H1 (cell line): ENCODE measurements at regions not wholly inside any gene's neighbourhood (a gene's known extent, or its start where the extent isn't known, plus 50 kb on each side); places are given as distances from the start of the nearest gene placed in this dataset.

ENCODE experiments used
- CTCF ChIA-PET: fragments of 300-600 bp; sonication (Branson Sonifier 250); formaldehyde crosslinking; loops from one replicate; lab custom pipeline; 2021; ENCODE audit not compliant: partially characterized antibody; lab: Charles Lee
- POLR2A ChIA-PET: fragments of 300-600 bp; sonication (Branson Sonifier 250); formaldehyde crosslinking; loops from one replicate; lab custom pipeline; 2021; ENCODE audit warnings: inconsistent platforms; ENCODE audit not compliant: partially characterized antibody; lab: Charles Lee
- DNase-seq, 2 experiments: peaks; one replicate each; pipeline versions ENCODE4 v3.0.0 to v3.0.0-alpha.2; 2010 to 2022; ENCODE audit warnings: low spot score in 2 of 2, low read depth in 1 of 2, mixed read lengths in 1 of 2
- FAIRE-seq: peaks from 2 replicates; lab custom pipeline; 2011; peaks lifted over from hg19 to GRCh38; lab: Jason Lieb, UNC
- H2AFZ ChIP-seq: 2 replicates; pipeline ENCODE4 v1.8.1; 2012; ENCODE audit warnings: low read length, inconsistent platforms
- H2AK5ac ChIP-seq: 2 replicates; pipeline ENCODE4 v1.6.1; 2013; ENCODE audit warnings: low read depth, low read length
- H2BK120ac ChIP-seq: replicated peaks from 2 replicates; pipeline ENCODE3; 2013; ENCODE audit warnings: low read depth, low read length, inconsistent platforms
- H2BK12ac ChIP-seq: 2 replicates; pipeline ENCODE4 v1.6.1; 2013; ENCODE audit warnings: low read depth, low read length
- H2BK15ac ChIP-seq: 2 replicates; pipeline ENCODE4 v1.6.1; 2013; ENCODE audit warnings: low read length
- H2BK20ac ChIP-seq: 2 replicates; pipeline ENCODE4 v1.6.1; 2013; ENCODE audit warnings: low read length
- H2BK5ac ChIP-seq: 2 replicates; pipeline ENCODE4 v1.6.1; 2013; ENCODE audit warnings: low read depth, low read length
- H3K14ac ChIP-seq: 2 replicates; pipeline ENCODE4 v1.6.1; 2013; ENCODE audit warnings: inconsistent platforms; ENCODE audit not compliant: insufficient read length
- H3K18ac ChIP-seq: 2 replicates; pipeline ENCODE4 v1.6.1; 2013; ENCODE audit warnings: low read length; ENCODE audit errors: extremely low read depth
- H3K23ac ChIP-seq: 2 replicates; pipeline ENCODE4 v1.6.1; 2013; ENCODE audit warnings: inconsistent platforms; ENCODE audit not compliant: insufficient read length
- H3K23me2 ChIP-seq: 2 replicates; pipeline ENCODE4 v1.6.1; 2013; ENCODE audit warnings: low read depth, low read length
- H3K27ac ChIP-seq: 2 replicates; pipeline ENCODE4 v1.6.1; 2011; ENCODE audit warnings: low read depth, low read length, inconsistent platforms
- H3K27me3 ChIP-seq, 4 experiments: replicated peaks in 1 of 4; 1 replicate in 1 of 4; 2 replicates in 3 of 4; pipeline versions ENCODE4 v1.6.1 to v1.8.1; 2011 to 2013; ENCODE audit warnings: low read length in 3 of 4, mild to moderate bottlenecking in 3 of 4, inconsistent platforms in 2 of 4, mixed read lengths in 2 of 4, moderate library complexity in 1 of 4; ENCODE audit not compliant: control insufficient read depth in 3 of 4, insufficient read depth in 3 of 4; ENCODE audit errors: extremely low read depth in 1 of 4
- H3K36me3 ChIP-seq, 4 experiments: 2 replicates each; pipeline versions ENCODE4 v1.6.1 to v1.8.1; 2011 to 2013; ENCODE audit warnings: mild to moderate bottlenecking in 4 of 4, low read length in 3 of 4, moderate library complexity in 2 of 4, control low read depth in 1 of 4, inconsistent platforms in 1 of 4; ENCODE audit not compliant: insufficient read depth in 4 of 4, control insufficient read depth in 2 of 4
- H3K4ac ChIP-seq: replicated peaks from 2 replicates; pipeline ENCODE3; 2013; ENCODE audit warnings: low read length, low read depth, mixed read lengths, inconsistent platforms; ENCODE audit not compliant: insufficient read length
- H3K4me1 ChIP-seq, 4 experiments: replicated peaks in 1 of 4; 1 replicate in 1 of 4; 2 replicates in 3 of 4; pipeline versions ENCODE4 v1.6.1 to v1.8.1; 2011 to 2013; ENCODE audit warnings: low read length in 3 of 4, inconsistent platforms in 2 of 4, mixed read lengths in 1 of 4; ENCODE audit not compliant: insufficient read depth in 4 of 4, control insufficient read depth in 3 of 4
- H3K4me2 ChIP-seq, 2 experiments: 2 replicates each; pipeline versions ENCODE4 v1.6.1 to v1.8.1; 2011 to 2013; ENCODE audit warnings: low read depth in 2 of 2, low read length in 2 of 2, control low read depth in 1 of 2, inconsistent platforms in 1 of 2, mild to moderate bottlenecking in 1 of 2; ENCODE audit not compliant: insufficient read depth in 1 of 2
- H3K4me3 ChIP-seq, 4 experiments: fragments of 200-600, 300-600 bp in 1 of 4; sonication (generic), shearing (Covaris generic), sonication (Bioruptor Twin) in 1 of 4; 2 replicates each; pipeline versions ENCODE4 v1.5.1 to v1.8.1; 2011 to 2016; ENCODE audit warnings: low read length in 4 of 4, low read depth in 3 of 4, control low read depth in 2 of 4, inconsistent platforms in 2 of 4, mild to moderate bottlenecking in 2 of 4, mixed read lengths in 1 of 4, moderate library complexity in 1 of 4; ENCODE audit not compliant: insufficient read depth in 2 of 4; ENCODE audit errors: extremely low read depth in 1 of 4
- H3K56ac ChIP-seq: replicated peaks from 2 replicates; pipeline ENCODE3; 2013; ENCODE audit warnings: low read depth, mild to moderate bottlenecking, mixed read lengths, low read length, inconsistent platforms; ENCODE audit not compliant: insufficient read length
- H3K79me1 ChIP-seq: 2 replicates; pipeline ENCODE4 v1.6.1; 2013; ENCODE audit warnings: low read depth, low read length, control low read depth
- H3K79me2 ChIP-seq, 2 experiments: 2 replicates each; pipeline versions ENCODE4 v1.6.1 to v1.8.1; 2012 to 2013; ENCODE audit warnings: low read length in 2 of 2, mild to moderate bottlenecking in 2 of 2, inconsistent platforms in 1 of 2; ENCODE audit not compliant: insufficient read depth in 2 of 2, control insufficient read depth in 1 of 2
- H3K9ac ChIP-seq, 4 experiments: replicated peaks in 1 of 4; 1 replicate in 1 of 4; 2 replicates in 3 of 4; pipeline versions ENCODE4 v1.6.1 to v1.8.1; 2011 to 2013; ENCODE audit warnings: low read depth in 3 of 4, low read length in 3 of 4, control low read depth in 2 of 4, mild to moderate bottlenecking in 2 of 4, moderate library complexity in 2 of 4, inconsistent platforms in 1 of 4; ENCODE audit errors: extremely low read depth in 1 of 4
- H3K9me3 ChIP-seq, 2 experiments: 2 replicates each; pipeline versions ENCODE4 v1.6.1 to v1.8.1; 2012 to 2013; ENCODE audit warnings: mild to moderate bottlenecking in 2 of 2, moderate library complexity in 2 of 2, control low read depth in 1 of 2, inconsistent platforms in 1 of 2, low read depth in 1 of 2, low read length in 1 of 2, mixed read lengths in 1 of 2; ENCODE audit not compliant: insufficient read depth in 2 of 2
- H4K20me1 ChIP-seq, 2 experiments: replicated peaks in 1 of 2; 2 replicates each; pipeline versions ENCODE3 to v1.8.1; 2011 to 2013; ENCODE audit warnings: inconsistent platforms in 2 of 2, low read length in 2 of 2, mild to moderate bottlenecking in 1 of 2; ENCODE audit not compliant: insufficient read depth in 2 of 2, control insufficient read depth in 1 of 2
- H4K5ac ChIP-seq: 2 replicates; pipeline ENCODE4 v1.6.1; 2013; ENCODE audit warnings: low read length, low read depth, mixed read lengths, inconsistent platforms; ENCODE audit not compliant: insufficient read length
- H4K8ac ChIP-seq: 2 replicates; pipeline ENCODE4 v1.8.0; 2013; ENCODE audit warnings: mild to moderate bottlenecking, moderate library complexity, low read length, inconsistent platforms; ENCODE audit not compliant: insufficient read depth; ENCODE audit errors: extremely low read depth
- H4K91ac ChIP-seq: replicated peaks from 2 replicates; pipeline ENCODE3; 2013; ENCODE audit warnings: low read length, mixed read lengths, inconsistent platforms; ENCODE audit not compliant: insufficient read length
- BCL11A ChIP-seq, 2 experiments: IDR thresholded peaks; one replicate each; pipeline ENCODE4 v1.6.1; 2011; ENCODE audit warnings: low read depth in 2 of 2, low read length in 2 of 2, mild to moderate bottlenecking in 2 of 2
- CTCF ChIP-seq, 3 experiments: IDR thresholded peaks; 1 replicate in 2 of 3; 2 replicates in 1 of 3; pipeline versions ENCODE4 v1.5.1 to v1.6.1; 2011; ENCODE audit warnings: low read length in 3 of 3, mild to moderate bottlenecking in 3 of 3, inconsistent platforms in 2 of 3, low read depth in 1 of 3, moderate library complexity in 1 of 3; ENCODE audit not compliant: insufficient read depth in 1 of 3; ENCODE audit errors: control extremely low read depth in 1 of 3
- RAD21 ChIP-seq, 2 experiments: IDR thresholded peaks in 1 of 2; conservative IDR thresholded peaks in 1 of 2; 2 replicates each; pipeline ENCODE4 v1.6.1; 2011; ENCODE audit warnings: low read depth in 2 of 2, low read length in 2 of 2, improper control_type of control experiment in 1 of 2, inconsistent platforms in 1 of 2, mild to moderate bottlenecking in 1 of 2, moderate library complexity in 1 of 2
- WGBS, 2 experiments: shearing (Covaris generic) in 1 of 2; methylation state at CpG; one replicate each; pipeline versions ENCODE4 v1.1.6 to v1.1.7; 2013 to 2015; ENCODE audit warnings: low lambda C conversion rate in 2 of 2, mixed read lengths in 2 of 2, inconsistent platforms in 1 of 2, low coverage in 1 of 2, missing lambda C conversion rate in 1 of 2; ENCODE audit not compliant: insufficient replicate concordance in 2 of 2, insufficient coverage in 1 of 2, insufficient read length in 1 of 2; ENCODE audit errors: extremely low coverage in 1 of 2, missing lambda C conversion rate in 1 of 2; 5-methylcytosine and 5-hydroxymethylcytosine counted together

DNA sequence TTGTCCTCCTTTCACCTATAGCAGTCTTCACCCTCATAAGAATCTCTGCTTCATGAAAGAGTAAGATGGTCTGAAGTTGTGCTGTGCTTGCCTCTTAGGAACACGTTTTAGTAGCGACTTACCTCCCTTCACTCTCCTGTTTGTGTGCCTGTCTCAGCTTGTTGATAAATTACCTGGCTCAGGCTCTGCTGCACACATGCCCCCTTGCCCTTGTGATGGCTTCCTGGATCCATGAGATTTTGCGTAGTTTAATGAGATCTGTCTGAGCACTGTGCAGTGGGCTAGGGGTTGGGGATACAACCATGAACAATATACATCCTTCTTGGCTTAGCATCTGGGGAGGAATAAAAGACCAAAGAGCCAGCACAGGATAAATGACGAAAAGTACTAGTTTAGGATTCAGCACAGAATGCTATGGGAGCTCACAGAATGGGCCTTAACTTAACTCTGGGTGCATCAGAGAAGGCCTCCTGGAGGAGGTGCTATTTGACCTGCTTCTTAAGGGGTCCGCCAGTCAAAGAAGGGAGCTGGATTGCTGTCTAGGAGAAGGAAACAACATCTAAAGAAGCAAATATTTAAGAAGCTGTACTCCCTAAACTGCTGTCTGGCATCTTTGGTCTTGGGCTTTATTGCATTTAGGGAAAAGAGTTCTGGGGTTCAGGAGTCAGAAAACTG is 175.7 kb upstream of the PLXNA2 start:
- H3K56ac ChIP-seq, result no peak overlapping the region
- WGBS, 2 experiments, result 94% methylated on average over 5 of the region's 5 CpGs; no CpG with 5 or more reads in 1 of the 2 experiments
- FAIRE-seq, result no peak
- peak in 2 of 3 experiments; percentile 26 to 41; a peak in 2 of 4 replicates for TF ChIP-seq CTCF (IDR thresholded peaks at IDR 0.05; ENCODE audit: control extremely low read depth in 1 of 3, insufficient read depth in 1 of 3, low read depth in 1 of 3, low read length in 3 of 3)
- no peak for TF ChIP-seq BCL11A (IDR thresholded peaks at IDR 0.05; ENCODE audit: low read depth in 2 of 2, low read length in 2 of 2)
- TF ChIP-seq RAD21 (IDR thresholded peaks at IDR 0.05 in 1 of 2, conservative IDR thresholded peaks at IDR 0.05 in 1 of 2; ENCODE audit: low read depth in 2 of 2, low read length in 2 of 2), result peak; percentile 53 to 70

More for the DNA sequence above, 175.7 kb upstream of the PLXNA2 start:
- ChIA-PET POLR2A (no interaction called here), CTCF (interaction anchor here (0.6 to 1.2 kb wide), 6 partner anchors 11 to 578 kb away, joined by 3 to 5 read pairs (median 3); no protein-coding TSS in a partner anchor)
- no peak overlapping the region for H3K14ac ChIP-seq
- no peaks in the 10 kb centered on the region for H3K9me3 ChIP-seq
- H4K20me1 ChIP-seq, result no peaks in the 10 kb centered on the region
- H4K8ac ChIP-seq, result no peak overlapping the region
- H4K5ac ChIP-seq, result no peak overlapping the region
- H2BK5ac ChIP-seq, result no peak overlapping the region
- no peak for DNase-seq
- no peak overlapping the region for H3K4ac ChIP-seq
- peaks cover 0 to 5% (median 0%) of the 10 kb centered on the region in 4 experiments; a peak in 1 of 7 replicates for H3K4me1 ChIP-seq
- H2BK12ac ChIP-seq, result no peak overlapping the region
- no peak overlapping the region for H3K4me3 ChIP-seq
- no peak overlapping the region for H3K23ac ChIP-seq
- no peak overlapping the region for H3K9ac ChIP-seq
- peak overlapping the region; percentile 62 for H2AFZ ChIP-seq
- peak overlapping the region; percentile 13 for H4K91ac ChIP-seq
- H3K4me2 ChIP-seq, result no peak overlapping the region
- H3K36me3 ChIP-seq, result no peaks in the 10 kb centered on the region
- H3K27me3 ChIP-seq, result no peaks in the 10 kb centered on the region
- no peak overlapping the region for H3K18ac ChIP-seq
- no peak overlapping the region for H2AK5ac ChIP-seq
- H3K27ac ChIP-seq, result no peak overlapping the region
- H3K79me1 ChIP-seq, result no peaks in the 10 kb centered on the region
- H2BK20ac ChIP-seq, result no peak overlapping the region
- H3K23me2 ChIP-seq, result no peaks in the 10 kb centered on the region; the same call in 1 of the 2 replicates
- no peak overlapping the region for H2BK15ac ChIP-seq
- H3K79me2 ChIP-seq, result no peaks in the 10 kb centered on the region
- no peak overlapping the region for H2BK120ac ChIP-seq
